Stimulated activated CD4-positive, alpha-beta T cell treated with anti-CD3 and anti-CD28 coated beads, TNF-alpha, amount 100 ng/mL, for 48 hours (primary cell): ENCODE measurements at regions not wholly inside any gene's neighbourhood (a gene's known extent, or its start where the extent isn't known, plus 50 kb on each side); places are given as distances from the start of the nearest gene placed in this dataset.

ENCODE experiments used
- DNase-seq, 3 donors: peaks; one replicate each; pipeline ENCODE4 v3.0.0-alpha.2; 2020; ENCODE audit warnings: low read depth in 3 of 3

GRCh38 chr13:78022164-78022877 is 103.7 kb upstream of the EDNRB start:
- peak; percentile 5 to 31 (median 8) for DNase-seq

- no peak for DNase-seq
Observed at GRCh38 chr13:78020861-78021260, 102.2 kb upstream of the EDNRB start.

GRCh38 chr13:78015782-78016181 is 97.2 kb upstream of the EDNRB start:
- no peak for DNase-seq

- no peak for DNase-seq
Observed at GRCh38 chr13:78012046-78012445, 93.4 kb upstream of the EDNRB start.

- DNase-seq = no peak
Observed at GRCh38 chr13:78004821-78005220, 86.2 kb upstream of the EDNRB start.

GRCh38 chr13:77999746-78000145 is 81.1 kb upstream of the EDNRB start:
- DNase-seq = no peak

- DNase-seq = no peak
Observed at GRCh38 chr13:77994166-77994565, 75.5 kb upstream of the EDNRB start.

- no peak for DNase-seq
Observed at GRCh38 chr13:77991003-77991402, 72.4 kb upstream of the EDNRB start.

- DNase-seq = no peak
Observed at GRCh38 chr13:77989281-77989680, 70.7 kb upstream of the EDNRB start.

- DNase-seq = no peak
Observed at GRCh38 chr13:77988355-77988754, 69.7 kb upstream of the EDNRB start.

GRCh38 chr13:77986713-77987112 is 68.1 kb upstream of the EDNRB start:
- DNase-seq = no peak

- DNase-seq = no peak
Observed at GRCh38 chr13:77985866-77986636, 67.4 kb upstream of the EDNRB start.

- no peak for DNase-seq
Observed at GRCh38 chr13:77981281-77981881, 62.8 kb upstream of the EDNRB start.

- DNase-seq = no peak
Observed at GRCh38 chr13:77980592-77980991, 62.0 kb upstream of the EDNRB start.

- no peak for DNase-seq
Observed at GRCh38 chr13:77979721-77980385, 61.2 kb upstream of the EDNRB start.

GRCh38 chr13:77975358-77976042 is 56.9 kb upstream of the EDNRB start:
- no peak for DNase-seq

GRCh38 chr13:77969299-77969698 is 50.7 kb upstream of the EDNRB start:
- no peak for DNase-seq
